ENCODE measurements at regions not wholly inside any gene's neighbourhood (a gene's known extent, or its start where the extent isn't known, plus 50 kb on each side); places are given as distances from the start of the nearest gene placed in this dataset.

GRCh38 chr7:113825832-113826231 is 93.0 kb downstream of the PPP1R3A start:
- no peak for DNase-seq (ENCODE audit: low spot score)

GRCh38 chr7:113824117-113824823 is 94.5 kb downstream of the PPP1R3A start:
- no peak for DNase-seq (ENCODE audit: low spot score)

- no peak for DNase-seq (ENCODE audit: low spot score)
Measured at GRCh38 chr7:113819474-113819873, 99.3 kb downstream of the PPP1R3A start.

- no peak for DNase-seq (ENCODE audit: low spot score)
Measured at GRCh38 chr7:113816639-113817038, 102.2 kb downstream of the PPP1R3A start.

- no peak for DNase-seq (ENCODE audit: low spot score)
Measured at GRCh38 chr7:113813471-113813870, 105.3 kb downstream of the PPP1R3A start.

GRCh38 chr7:113812591-113813255 is 106.1 kb downstream of the PPP1R3A start:
- no peak for DNase-seq (ENCODE audit: low spot score)

- DNase-seq (ENCODE audit: low spot score) = no peak
Measured at GRCh38 chr7:113810080-113810744, 108.6 kb downstream of the PPP1R3A start.

GRCh38 chr7:113809581-113809980 is 109.2 kb downstream of the PPP1R3A start:
- no peak for DNase-seq (ENCODE audit: low spot score)

- DNase-seq (ENCODE audit: low spot score) = no peak
Measured at GRCh38 chr7:113806633-113807327, 112.0 kb downstream of the PPP1R3A start.

GRCh38 chr7:113805976-113806375 is 112.8 kb downstream of the PPP1R3A start:
- no peak for DNase-seq (ENCODE audit: low spot score)

GRCh38 chr7:113804475-113805095 is 114.2 kb downstream of the PPP1R3A start:
- DNase-seq (ENCODE audit: low spot score) = no peak

- DNase-seq (ENCODE audit: low spot score) = no peak
Measured at GRCh38 chr7:113801751-113802150, 117.1 kb downstream of the PPP1R3A start.

- no peak for DNase-seq (ENCODE audit: low spot score)
Measured at GRCh38 chr7:113800826-113801225, 118.0 kb downstream of the PPP1R3A start.

- no peak for DNase-seq (ENCODE audit: low spot score)
Measured at GRCh38 chr7:113799896-113800295, 118.9 kb downstream of the PPP1R3A start.

GRCh38 chr7:113797420-113798010 is 121.3 kb downstream of the PPP1R3A start:
- no peak for DNase-seq (ENCODE audit: low spot score)

GRCh38 chr7:113796557-113796956 is 122.3 kb downstream of the PPP1R3A start:
- no peak for DNase-seq (ENCODE audit: low spot score)

GRCh38 chr7:113794573-113794972 is 124.2 kb downstream of the PPP1R3A start:
- DNase-seq (ENCODE audit: low spot score) = no peak

GRCh38 chr7:113793171-113793570 is 125.6 kb downstream of the PPP1R3A start:
- no peak for DNase-seq (ENCODE audit: low spot score)

- no peak for DNase-seq (ENCODE audit: low spot score)
Measured at GRCh38 chr7:113790025-113790424, 128.8 kb downstream of the PPP1R3A start.

GRCh38 chr7:113787106-113787505 is 131.7 kb downstream of the PPP1R3A start:
- DNase-seq (ENCODE audit: low spot score) = no peak

- DNase-seq (ENCODE audit: low spot score) = no peak
Measured at GRCh38 chr7:113784956-113785355, 133.9 kb downstream of the PPP1R3A start.

GRCh38 chr7:113784316-113784715 is 134.5 kb downstream of the PPP1R3A start:
- DNase-seq (ENCODE audit: low spot score) = no peak

Measured in hematopoietic multipotent progenitor cell treated with erythropoietin and hydrocortisone succinate and interleukin-3 and kit ligand, for 17 days (in vitro differentiated cells).